ENCODE measurements at regions not wholly inside any gene's neighbourhood (a gene's known extent, or its start where the extent isn't known, plus 50 kb on each side); places are given as distances from the start of the nearest gene placed in this dataset.

GRCh38 chr21:28872218-28872617 is 120.5 kb downstream of the LTN1 start:
- TF ChIP-seq CTCF (IDR thresholded peaks at IDR 0.05) (no peak), EP300 (IDR thresholded peaks at IDR 0.05) (no peak), POLR2A (IDR thresholded peaks at IDR 0.05) (no peak)
